HG02840 (cell line): ENCODE measurements at regions not wholly inside any gene's neighbourhood (a gene's known extent, or its start where the extent isn't known, plus 50 kb on each side); places are given as distances from the start of the nearest gene placed in this dataset.
A peak's percentile ranks its signal among the peaks of the same experiment; 100 is the strongest.

Source experiments
- ATAC-seq: cut with Tn5 transposase; IDR thresholded peaks from one replicate; pipeline ENCODE4 v1.9.1; 2021; ENCODE audit warnings: mild to moderate bottlenecking, moderate library complexity, moderate number of reproducible peaks; ENCODE audit not compliant: unreplicated experiment, low FRiP score

DNA sequence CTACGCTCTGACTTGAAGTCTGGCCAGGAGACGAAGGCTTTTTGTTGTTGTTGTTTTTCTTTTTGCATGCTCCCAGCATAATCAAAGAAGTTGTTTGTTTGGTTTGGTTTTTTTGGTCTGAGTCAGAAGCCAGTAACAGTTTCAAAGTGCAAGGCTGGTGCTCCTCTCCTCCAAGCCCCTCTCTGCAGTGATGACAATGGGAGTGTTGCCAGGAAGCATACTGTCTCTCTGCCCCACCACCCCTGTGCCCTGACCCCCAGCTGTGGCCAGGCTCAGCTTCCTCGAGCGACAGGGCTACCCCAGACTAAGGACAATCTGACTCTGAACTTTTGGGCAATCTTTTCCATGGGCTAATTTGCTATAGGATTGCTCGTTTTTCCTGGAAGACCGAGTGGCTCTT, 173.8 kb upstream of the PITX1 start:
- no peak for ATAC-seq

DNA sequence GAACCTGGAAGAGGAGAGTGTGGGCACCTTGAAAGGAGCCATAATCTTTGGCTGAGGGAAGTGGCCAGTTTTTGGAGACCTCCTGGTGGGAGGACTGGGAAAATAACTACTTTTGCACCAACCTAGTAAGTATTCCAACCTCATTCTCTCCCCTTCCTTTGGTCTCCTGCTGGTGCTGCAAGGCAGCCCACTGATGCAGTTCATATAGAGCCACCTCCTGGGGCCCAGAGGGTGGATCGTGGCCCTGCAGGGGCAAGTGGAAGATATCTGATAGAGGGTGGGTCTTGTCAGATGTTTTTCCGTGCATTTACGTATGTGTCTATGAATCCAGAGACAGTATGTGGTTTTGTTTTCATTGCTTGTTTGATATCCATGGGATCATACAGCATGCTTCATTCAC, 172.8 kb upstream of the PITX1 start:
- no peak for ATAC-seq

GRCh38 chr5:135205632-135206349, 171.8 kb upstream of the PITX1 start:
- ATAC-seq: no peak

DNA sequence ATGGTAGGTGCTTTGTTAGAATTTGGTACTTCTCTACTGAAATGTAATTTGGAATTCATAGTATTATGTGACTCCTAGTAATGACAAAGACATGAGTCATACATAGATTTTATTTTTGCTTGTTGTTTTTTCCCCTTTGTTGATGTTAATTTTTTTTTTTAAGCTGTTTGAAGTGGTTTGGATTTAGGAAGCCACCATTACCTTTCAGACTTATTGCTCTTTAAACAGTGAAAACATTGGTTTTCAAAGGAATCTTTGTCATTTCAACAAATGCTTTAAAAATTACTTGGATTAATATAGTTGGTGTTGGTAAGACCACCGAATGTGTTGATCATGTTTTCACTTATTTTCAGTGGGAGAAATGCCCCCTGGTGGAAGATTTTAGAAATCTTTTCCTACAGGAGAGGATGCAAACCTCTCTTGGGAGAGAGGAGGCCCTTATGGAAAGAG, 170.1 kb upstream of the PITX1 start:
- no peak for ATAC-seq

- no peak for ATAC-seq
Observed at GRCh38 chr5:135203593-135204036, 169.6 kb upstream of the PITX1 start.

DNA sequence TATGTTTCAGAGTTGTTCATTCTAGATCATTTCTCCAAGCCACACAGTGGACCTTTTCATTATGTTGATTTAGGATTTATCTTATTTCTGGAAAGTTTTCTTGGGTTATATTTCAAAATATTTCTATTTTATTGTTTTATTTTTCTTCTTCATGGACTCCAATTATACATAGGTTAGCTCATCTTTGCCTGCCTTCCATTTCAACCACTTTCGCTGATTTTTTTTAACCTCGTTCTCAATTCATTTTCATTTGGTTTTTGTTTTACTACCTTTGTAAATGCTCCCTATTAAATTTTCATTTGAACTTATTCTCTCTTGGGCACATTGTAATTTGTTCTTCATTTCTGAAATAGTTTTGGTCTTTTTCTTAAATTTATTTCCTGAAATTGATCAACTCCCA, 169.0 kb upstream of the PITX1 start:
- ATAC-seq: no peak

GRCh38 chr5:135199919-135200318, 165.9 kb upstream of the PITX1 start:
- no peak for ATAC-seq

DNA sequence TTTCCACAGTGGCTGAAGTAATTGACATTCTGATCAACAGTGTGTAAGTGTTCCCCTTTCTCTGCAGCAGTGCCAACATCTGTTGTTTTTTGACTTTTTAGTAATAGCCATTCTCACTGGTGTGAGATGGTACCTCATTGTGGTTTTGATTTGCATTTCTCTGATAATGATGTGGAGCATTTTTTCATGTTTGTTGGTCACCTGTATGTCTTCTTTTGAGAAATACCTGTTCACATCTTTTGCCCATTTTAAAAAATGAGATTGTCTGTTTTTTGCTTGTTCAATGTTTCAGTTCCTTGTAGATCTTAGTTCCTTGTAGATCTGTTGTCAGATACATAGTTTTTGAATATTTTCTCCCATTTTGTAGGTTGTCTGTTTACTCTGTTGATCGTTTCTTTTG, 162.5 kb upstream of the PITX1 start:
- ATAC-seq: no peak

DNA sequence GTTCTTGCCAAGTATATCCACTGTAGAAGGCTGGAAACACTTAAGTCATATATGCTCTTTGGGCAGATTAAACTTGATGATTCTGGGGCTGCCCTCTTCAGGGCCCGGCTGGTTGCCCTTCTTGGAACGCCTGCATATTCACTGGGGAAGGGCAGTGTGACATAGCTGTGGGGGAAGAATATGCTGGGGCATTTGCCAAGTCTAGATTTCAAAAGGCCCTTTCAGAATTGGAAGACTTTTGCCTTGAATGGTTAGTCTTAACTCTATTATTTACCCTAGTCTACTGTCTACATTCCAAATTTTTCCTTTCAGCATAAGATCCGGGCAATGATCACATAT, 161.2 kb upstream of the PITX1 start:
- ATAC-seq: no peak

- ATAC-seq: no peak
Observed at GRCh38 chr5:135194573-135195269, 160.7 kb upstream of the PITX1 start.

DNA sequence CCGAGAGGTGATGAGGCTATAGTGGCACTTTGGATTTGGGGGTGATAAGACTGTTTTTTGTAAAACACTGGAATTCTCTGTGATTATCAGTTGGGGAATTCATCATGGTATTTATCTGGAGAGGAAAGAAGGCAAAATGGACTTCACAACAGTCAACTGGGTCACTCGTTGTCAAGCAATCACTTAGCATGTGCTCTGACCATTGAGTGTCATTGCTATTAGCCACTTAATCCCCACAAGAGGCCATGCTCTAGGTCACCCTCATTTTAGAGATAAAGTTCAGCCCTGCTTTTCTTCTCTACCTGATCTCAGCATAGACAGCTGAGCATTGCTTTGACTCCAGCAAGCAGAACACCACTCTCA, 160.1 kb upstream of the PITX1 start:
- no peak for ATAC-seq

DNA sequence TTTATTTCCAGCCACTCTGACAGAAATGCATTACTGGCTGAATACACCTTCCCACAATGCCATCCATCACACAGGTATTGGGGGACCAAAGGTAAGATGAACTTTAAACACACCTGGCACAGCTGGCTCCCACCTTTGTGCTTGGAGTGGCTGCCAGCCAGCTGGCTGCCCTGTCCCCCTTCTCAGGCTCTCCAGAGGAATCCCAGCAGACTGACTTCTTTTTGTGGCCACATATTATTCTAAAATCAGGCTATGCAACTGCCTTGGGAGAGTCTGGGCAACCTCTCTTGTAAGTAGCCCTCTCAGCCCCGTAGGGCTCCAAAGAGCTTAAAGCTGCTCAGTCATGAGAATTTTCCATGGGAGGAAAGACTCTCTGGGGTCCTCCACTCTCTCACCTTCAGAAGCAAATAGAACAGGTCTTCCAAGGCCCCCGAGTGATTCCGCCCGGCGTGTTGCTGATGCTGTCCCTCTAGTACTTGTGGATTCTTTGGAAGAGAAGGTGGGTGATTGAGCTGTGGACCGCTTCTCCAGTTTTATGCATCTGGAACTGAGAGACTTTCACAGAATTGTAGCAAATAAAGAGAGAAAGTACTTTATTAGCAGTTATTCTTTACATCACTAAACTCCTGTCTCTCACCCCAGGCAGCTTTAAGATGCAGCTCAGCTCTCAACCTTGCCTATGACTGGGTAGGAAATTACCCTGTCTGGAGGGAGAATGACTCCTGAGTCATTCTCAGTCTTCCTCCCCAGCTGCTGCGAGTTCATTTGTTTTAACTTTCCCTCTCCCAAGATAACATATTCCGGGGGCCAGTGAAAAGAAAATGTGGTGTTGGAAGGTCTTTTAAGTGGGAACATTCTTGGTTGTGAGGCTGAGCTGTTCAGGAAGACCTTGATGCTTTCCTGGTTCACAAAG, 159.4 kb upstream of the PITX1 start:
- no peak for ATAC-seq

- ATAC-seq: no peak
Observed at GRCh38 chr5:135192351-135192750, 158.3 kb upstream of the PITX1 start.

GRCh38 chr5:135191084-135191826, 157.2 kb upstream of the PITX1 start:
- ATAC-seq: peak; percentile 53

- ATAC-seq: no peak
Observed at GRCh38 chr5:135190416-135191083, 156.5 kb upstream of the PITX1 start.

DNA sequence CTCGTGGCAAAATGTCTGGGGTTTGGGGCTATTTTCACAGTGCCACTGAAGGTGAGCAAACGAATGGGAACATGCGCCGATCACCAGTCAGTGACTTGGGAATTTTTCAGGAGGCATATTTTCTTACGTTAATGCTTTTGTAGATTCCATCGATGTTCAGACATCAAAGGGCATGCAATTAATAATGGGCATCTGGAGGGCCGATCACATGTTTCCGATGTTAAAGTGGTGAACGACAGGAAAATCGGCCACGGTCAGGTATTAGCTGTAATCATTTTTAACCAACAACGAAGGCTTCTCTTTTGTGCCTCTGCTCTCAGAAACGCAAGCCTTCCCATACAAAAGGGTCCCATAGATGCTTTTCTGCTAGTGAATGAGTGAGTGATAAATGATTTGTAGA, 155.0 kb upstream of the PITX1 start:
- ATAC-seq: no peak

DNA sequence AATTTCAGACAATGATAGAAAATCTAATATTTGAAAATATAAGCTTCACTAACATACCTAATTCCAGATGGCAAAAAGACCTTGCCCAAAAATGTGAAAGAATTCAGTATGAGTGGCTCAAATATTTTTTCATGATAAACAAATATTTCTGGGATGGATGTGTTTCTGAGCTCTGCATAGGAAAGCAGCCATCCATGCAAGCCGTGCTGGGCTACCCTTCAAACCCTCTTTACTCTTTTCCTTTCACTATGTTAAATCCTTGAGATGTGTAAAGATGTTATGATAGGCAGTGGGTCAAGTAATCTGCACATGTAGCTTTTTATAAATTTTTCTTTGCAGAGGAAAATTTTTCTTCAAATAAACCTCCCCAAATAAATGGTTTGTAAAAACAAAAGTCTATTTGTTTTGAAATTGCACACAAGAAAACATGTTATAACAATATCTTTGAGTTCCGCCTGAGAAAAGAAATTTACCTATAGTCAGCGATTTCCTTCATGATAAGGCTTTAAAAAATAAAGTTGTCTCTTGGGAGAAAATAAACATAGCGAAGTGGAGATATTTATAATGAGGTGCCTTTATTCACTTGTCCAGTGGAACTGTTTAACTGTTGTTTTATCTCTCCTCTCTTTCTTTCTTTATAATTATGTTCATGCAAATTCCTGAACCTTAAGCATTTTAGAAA, 154.3 kb upstream of the PITX1 start:
- no peak for ATAC-seq

- no peak for ATAC-seq
Observed at GRCh38 chr5:135186662-135187522, 152.9 kb upstream of the PITX1 start.
